ENCODE measurements at regions not wholly inside any gene's neighbourhood (a gene's known extent, or its start where the extent isn't known, plus 50 kb on each side); places are given as distances from the start of the nearest gene placed in this dataset.

DNA sequence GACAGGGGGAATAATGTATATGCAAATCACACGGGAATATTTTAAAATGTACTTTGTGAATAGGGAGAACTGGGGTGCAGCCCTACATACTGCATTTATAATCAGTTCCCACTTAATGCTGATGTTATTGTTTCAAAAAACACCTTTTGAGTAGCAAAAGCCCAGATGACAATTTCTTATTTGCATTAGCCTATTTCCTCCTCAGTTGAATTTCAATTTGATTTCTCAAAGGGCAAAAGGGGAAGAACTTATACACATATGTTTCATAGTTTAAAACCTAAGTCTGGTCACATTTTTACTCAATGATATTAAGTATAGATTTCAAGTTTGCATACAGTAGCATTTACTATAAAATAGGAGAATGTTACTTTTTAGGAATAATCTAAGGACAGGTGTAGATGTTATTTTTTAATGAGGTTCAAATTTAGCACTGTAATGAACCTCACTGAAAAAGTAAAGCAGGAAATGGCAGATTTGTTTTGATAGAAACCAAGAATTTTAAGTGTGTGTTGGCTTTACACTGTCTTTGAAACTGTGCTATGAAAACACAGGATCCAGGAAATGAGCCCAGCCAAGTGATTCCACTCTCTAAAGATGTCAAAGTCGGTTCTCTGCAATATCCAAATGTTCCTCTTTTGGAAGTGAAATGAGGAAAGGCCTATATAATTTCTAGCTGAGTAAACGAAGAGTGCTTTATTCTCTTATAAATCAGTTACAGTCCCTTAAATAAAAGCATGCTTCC, 367.4 kb downstream of the BTG1 start:
- no peak for TF ChIP-seq CTCF (conservative IDR thresholded peaks at IDR 0.05)
- no peak for TF ChIP-seq EZH2 (IDR thresholded peaks at IDR 0.05; ENCODE audit: low read depth)

Measured in PC-9 (cell line).